Panc1 (cell line): ENCODE measurements at regions not wholly inside any gene's neighbourhood (a gene's known extent, or its start where the extent isn't known, plus 50 kb on each side); places are given as distances from the start of the nearest gene placed in this dataset.

Source experiments
- ATAC-seq: fragments of 200-7000 bp; cut with Tn5 transposase; 2 replicates; pipeline ENCODE4 v1.9.1; 2020; ENCODE audit warnings: mild to moderate bottlenecking, moderate library complexity
- BruUV-seq: library from RNA; stranded (reverse); fragments of 400-500 nt; replicated peaks from 2 replicates; lab custom pipeline; 2021; lab: Mats Ljungman, UMichigan
- CTCF ChIA-PET: fragments of 300-600 bp; sonication (Branson Sonifier 250); formaldehyde crosslinking; loops from one replicate; lab custom pipeline; 2022; ENCODE audit warnings: antibody characterized with exemption; lab: Charles Lee
- POLR2A ChIA-PET: fragments of 300-600 bp; sonication (Branson Sonifier 250); formaldehyde crosslinking; loops from one replicate; lab custom pipeline; 2022; ENCODE audit warnings: antibody characterized with exemption; lab: Charles Lee
- DNase-seq: peaks from one replicate; pipeline ENCODE4 v3.0.0-alpha.2; 2010; ENCODE audit warnings: low read depth, low spot score
- H3K27ac ChIP-seq: 2 replicates; pipeline ENCODE4 v1.5.1; 2011; ENCODE audit warnings: mild to moderate bottlenecking, low read length, inconsistent platforms
- H3K27me3 ChIP-seq: fragments of 200-500 bp; sonication (Bioruptor generic); 2 replicates; pipeline ENCODE4 v1.6.0; 2014; ENCODE audit warnings: low read length, inconsistent platforms; ENCODE audit not compliant: control insufficient read depth, insufficient read depth
- H3K36me3 ChIP-seq: fragments of 200-500 bp; sonication (Bioruptor generic); 2 replicates; pipeline ENCODE4 v1.5.1; 2014; ENCODE audit warnings: inconsistent platforms, mild to moderate bottlenecking, low read length, moderate library complexity; ENCODE audit not compliant: control insufficient read depth, insufficient read depth
- H3K4me1 ChIP-seq: 2 replicates; pipeline ENCODE4 v1.5.1; 2011; ENCODE audit warnings: inconsistent platforms, mild to moderate bottlenecking, low read length, moderate library complexity; ENCODE audit not compliant: control insufficient read depth, insufficient read depth
- H3K4me3 ChIP-seq, 2 experiments: 2 replicates each; pipeline ENCODE4 v1.5.1; 2011 to 2012; ENCODE audit warnings: low read depth in 2 of 2, low read length in 2 of 2, mild to moderate bottlenecking in 2 of 2, inconsistent platforms in 1 of 2, moderate library complexity in 1 of 2
- H3K9me3 ChIP-seq: fragments of 200-500 bp; sonication (Bioruptor generic); 2 replicates; pipeline ENCODE4 v1.5.1; 2014; ENCODE audit warnings: low read depth, mild to moderate bottlenecking, inconsistent platforms, low read length, moderate library complexity; ENCODE audit not compliant: control insufficient read depth, insufficient read depth
- CTCF ChIP-seq: fragments of 450-650 bp; IDR thresholded peaks from 2 replicates; pipeline ENCODE4 v1.5.1; 2017; ENCODE audit warnings: mild to moderate bottlenecking
- POLR2AphosphoS5 ChIP-seq: IDR thresholded peaks from 2 replicates; pipeline ENCODE4 v1.6.1; 2012; ENCODE audit warnings: mild to moderate bottlenecking, low read depth, low read length, moderate library complexity
- SIN3A ChIP-seq: IDR thresholded peaks from 2 replicates; pipeline ENCODE4 v1.6.1; 2012; ENCODE audit warnings: low read depth, mild to moderate bottlenecking, low read length, moderate library complexity, borderline replicate concordance; ENCODE audit not compliant: insufficient read depth
- TCF7L2 ChIP-seq: IDR thresholded peaks from 2 replicates; pipeline ENCODE4 v1.6.1; 2011; ENCODE audit warnings: mild to moderate bottlenecking, low read depth, low read length, inconsistent platforms
- in situ Hi-C: cut with HindIII; loops from 2 replicates; pipeline ENCODE4 v1.10.0; 2016; ENCODE audit warnings: low sequenced_read_pairs, low pct_unique_long_range_greater_than_20kb
- intact Hi-C: fragments of 100-400 bp; cut with micrococcal nuclease; formaldehyde crosslinking; loops from one replicate; pipeline ENCODE4 v1.10.0; 2022; ENCODE audit not compliant: unreplicated experiment
- TF ChIP-seq, protein P1 (sequence below), 2 experiments: IDR thresholded peaks; 2 replicates each; pipeline ENCODE4 v1.6.1; 2011 to 2012; ENCODE audit warnings: low read depth in 2 of 2, control low read depth in 1 of 2, low read length in 1 of 2, mild to moderate bottlenecking in 1 of 2, moderate library complexity in 1 of 2; ENCODE audit not compliant: insufficient read depth in 1 of 2

DNA sequence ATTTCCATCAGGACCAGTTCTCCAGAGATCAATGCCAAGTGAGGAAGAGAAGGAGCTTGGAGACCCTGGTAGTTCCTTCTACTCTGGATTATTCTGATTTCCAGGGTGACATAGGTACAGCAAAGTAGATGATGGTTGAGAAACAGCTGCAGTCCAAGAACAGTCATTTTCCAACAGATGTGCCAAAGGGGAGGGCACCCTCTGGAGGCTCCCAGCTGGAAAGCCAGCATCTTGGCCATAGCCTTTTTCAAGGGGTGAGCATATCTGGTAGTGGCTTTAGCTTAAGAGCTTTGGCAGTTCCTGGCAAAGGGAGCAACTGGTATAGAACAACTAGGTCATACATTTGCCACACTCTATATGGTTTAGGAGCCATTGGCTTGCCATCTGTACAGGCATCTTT, 492.7 kb downstream of the RASEF start:
- in situ Hi-C loops, result no loop called here
- Histone ChIP-seq H3K27me3 (no peaks in the 10 kb centered on the region), H3K9me3 (0 out of 2 replicates have a peak, but pooled peaks cover 4% of the 10 kb centered on the region), H3K27ac (no peak overlapping the region), H3K4me1 (no peaks in the 10 kb centered on the region), H3K4me3 (no peak overlapping the region), H3K36me3 (no peaks in the 10 kb centered on the region)
- DNase-seq (no peak), ATAC-seq (no peak)
- BruUV-seq, result no TSS peak
- intact Hi-C loops, result no loop called here
- TF ChIP-seq, protein P1, sequence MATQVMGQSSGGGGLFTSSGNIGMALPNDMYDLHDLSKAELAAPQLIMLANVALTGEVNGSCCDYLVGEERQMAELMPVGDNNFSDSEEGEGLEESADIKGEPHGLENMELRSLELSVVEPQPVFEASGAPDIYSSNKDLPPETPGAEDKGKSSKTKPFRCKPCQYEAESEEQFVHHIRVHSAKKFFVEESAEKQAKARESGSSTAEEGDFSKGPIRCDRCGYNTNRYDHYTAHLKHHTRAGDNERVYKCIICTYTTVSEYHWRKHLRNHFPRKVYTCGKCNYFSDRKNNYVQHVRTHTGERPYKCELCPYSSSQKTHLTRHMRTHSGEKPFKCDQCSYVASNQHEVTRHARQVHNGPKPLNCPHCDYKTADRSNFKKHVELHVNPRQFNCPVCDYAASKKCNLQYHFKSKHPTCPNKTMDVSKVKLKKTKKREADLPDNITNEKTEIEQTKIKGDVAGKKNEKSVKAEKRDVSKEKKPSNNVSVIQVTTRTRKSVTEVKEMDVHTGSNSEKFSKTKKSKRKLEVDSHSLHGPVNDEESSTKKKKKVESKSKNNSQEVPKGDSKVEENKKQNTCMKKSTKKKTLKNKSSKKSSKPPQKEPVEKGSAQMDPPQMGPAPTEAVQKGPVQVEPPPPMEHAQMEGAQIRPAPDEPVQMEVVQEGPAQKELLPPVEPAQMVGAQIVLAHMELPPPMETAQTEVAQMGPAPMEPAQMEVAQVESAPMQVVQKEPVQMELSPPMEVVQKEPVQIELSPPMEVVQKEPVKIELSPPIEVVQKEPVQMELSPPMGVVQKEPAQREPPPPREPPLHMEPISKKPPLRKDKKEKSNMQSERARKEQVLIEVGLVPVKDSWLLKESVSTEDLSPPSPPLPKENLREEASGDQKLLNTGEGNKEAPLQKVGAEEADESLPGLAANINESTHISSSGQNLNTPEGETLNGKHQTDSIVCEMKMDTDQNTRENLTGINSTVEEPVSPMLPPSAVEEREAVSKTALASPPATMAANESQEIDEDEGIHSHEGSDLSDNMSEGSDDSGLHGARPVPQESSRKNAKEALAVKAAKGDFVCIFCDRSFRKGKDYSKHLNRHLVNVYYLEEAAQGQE (IDR thresholded peaks at IDR 0.05; ENCODE audit: insufficient read depth in 1 of 2, low read depth in 2 of 2, low read length in 1 of 2), result no peak
- TF ChIP-seq SIN3A (no peak), CTCF (no peak), POLR2AphosphoS5 (no peak), TCF7L2 (no peak)
- ChIA-PET POLR2A (no interaction called here), CTCF (no interaction called here)

- ATAC-seq (no peak), DNase-seq (no peak)
- TF ChIP-seq CTCF (no peak), SIN3A (no peak), TCF7L2 (no peak)
- Histone ChIP-seq H3K4me3 (no peak overlapping the region), H3K4me1 (no peaks in the 10 kb centered on the region), H3K36me3 (no peaks in the 10 kb centered on the region), H3K9me3 (0 out of 2 replicates have a peak, but pooled peaks cover 4% of the 10 kb centered on the region), H3K27me3 (no peaks in the 10 kb centered on the region), H3K27ac (no peak overlapping the region)
- CTCF ChIA-PET, result no interaction called here
- POLR2A ChIA-PET, result no interaction called here
- intact Hi-C loops (no loop called here), in situ Hi-C loops (no loop called here)
- BruUV-seq, result no TSS peak
Measured at GRCh38 chr9:82571540-82571939, 491.4 kb downstream of the RASEF start.
